ENCODE measurements at regions not wholly inside any gene's neighbourhood (a gene's known extent, or its start where the extent isn't known, plus 50 kb on each side); places are given as distances from the start of the nearest gene placed in this dataset.

GRCh38 chr2:120825370-120826259 lies 89.9 kb downstream of the GLI2 start:
- Histone ChIP-seq H2AK5ac (ENCODE audit: low read length, severe bottlenecking) (no peak overlapping the region), H3K23ac (ENCODE audit: low read length in 2 of 2) (no peak overlapping the region)
- WGBS: 33% methylated on average over 13 of the region's 13 CpGs

GRCh38 chr2:120826260-120826648 lies 90.6 kb downstream of the GLI2 start:
- H3K9ac ChIP-seq (ENCODE audit: low read length): no peak overlapping the region
- no peak for DNase-seq
- WGBS: 44% methylated on average over 10 of the region's 10 CpGs

More at GRCh38 chr2:120825370-120826259, 89.9 kb downstream of the GLI2 start:
- peak overlapping the region in 1 of 2 experiments; percentile 79 for H3K18ac ChIP-seq (ENCODE audit: low read depth in 1 of 2, low read length in 2 of 2)
- H3K36me3 ChIP-seq (ENCODE audit: control insufficient read depth in 1 of 2, insufficient read depth in 2 of 2, low read depth in 1 of 2, low read length in 2 of 2): peaks cover 0 to 14% of the 10 kb centered on the region in 2 experiments
- H3K4ac ChIP-seq (ENCODE audit: low read depth in 1 of 2, low read length in 2 of 2): no peak overlapping the region
- no peak overlapping the region for H3K9ac ChIP-seq (ENCODE audit: low read length)
- peaks cover 48% of the 10 kb centered on the region for H3K79me1 ChIP-seq (replicated peaks; ENCODE audit: low read length, poor library complexity, severe bottlenecking)
- peak overlapping the region; percentile 20 for H4K8ac ChIP-seq (ENCODE audit: low read length)
- no peak overlapping the region for H2BK120ac ChIP-seq (ENCODE audit: low read depth, low read length)
- H3K4me2 ChIP-seq (ENCODE audit: low read length, poor library complexity, severe bottlenecking): no peak overlapping the region
- no peak overlapping the region for H3K4me3 ChIP-seq (ENCODE audit: insufficient read depth in 1 of 2, low read depth in 1 of 2, low read length in 2 of 2)
- H2BK12ac ChIP-seq (ENCODE audit: low read length in 2 of 2): peak overlapping the region in 1 of 2 experiments; percentile 73
- H4K91ac ChIP-seq (ENCODE audit: low read length): peak overlapping the region; percentile 55
- H3K27ac ChIP-seq (ENCODE audit: low read length, poor library complexity, severe bottlenecking): no peak overlapping the region
- no peak overlapping the region for H2BK15ac ChIP-seq (ENCODE audit: low read depth, poor library complexity, severe bottlenecking)
- H3K9me3 ChIP-seq (ENCODE audit: control insufficient read depth, low read length): no peaks in the 10 kb centered on the region
- peak; percentile 94 for DNase-seq
- H3K27me3 ChIP-seq (ENCODE audit: control insufficient read depth in 1 of 2, insufficient read depth in 1 of 2, low read length in 2 of 2): no peaks in the 10 kb centered on the region
- peak overlapping the region in 1 of 2 experiments; percentile 46 for H3K14ac ChIP-seq (ENCODE audit: low read length in 2 of 2)
- no peak overlapping the region for H2AFZ ChIP-seq (ENCODE audit: low read depth, low read length)
- no peak overlapping the region for H2BK5ac ChIP-seq (ENCODE audit: low read depth, low read length, poor library complexity, severe bottlenecking)
- peaks cover 40% of the 10 kb centered on the region for H3K4me1 ChIP-seq (ENCODE audit: control insufficient read depth, insufficient read depth, low read depth, low read length)

GRCh38 chr2:120826716-120827410 lies 91.2 kb downstream of the GLI2 start:
- Histone ChIP-seq H3K9me3 (ENCODE audit: control insufficient read depth, low read length) (no peaks in the 10 kb centered on the region), H3K4ac (ENCODE audit: low read depth in 1 of 2, low read length in 2 of 2) (peak overlapping the region; percentile 5 to 35), H3K79me1 (replicated peaks; ENCODE audit: low read length, poor library complexity, severe bottlenecking) (peaks cover 51% of the 10 kb centered on the region), H3K14ac (ENCODE audit: low read length in 2 of 2) (no peak overlapping the region), H3K23ac (ENCODE audit: low read length in 2 of 2) (no peak overlapping the region), H3K4me3 (ENCODE audit: insufficient read depth in 1 of 2, low read depth in 1 of 2, low read length in 2 of 2) (no peak overlapping the region), H3K4me1 (ENCODE audit: control insufficient read depth, insufficient read depth, low read depth, low read length) (peaks cover 30% of the 10 kb centered on the region), H2AFZ (ENCODE audit: low read depth, low read length) (no peak overlapping the region), H3K18ac (ENCODE audit: low read depth in 1 of 2, low read length in 2 of 2) (peak overlapping the region in 1 of 2 experiments; percentile 80), H4K8ac (ENCODE audit: low read length) (no peak overlapping the region), H2BK120ac (ENCODE audit: low read depth, low read length) (no peak overlapping the region), H3K27ac (ENCODE audit: low read length, poor library complexity, severe bottlenecking) (no peak overlapping the region), H2AK5ac (ENCODE audit: low read length, severe bottlenecking) (peak overlapping the region; percentile 4), H2BK5ac (ENCODE audit: low read depth, low read length, poor library complexity, severe bottlenecking) (no peak overlapping the region), H3K36me3 (ENCODE audit: control insufficient read depth in 1 of 2, insufficient read depth in 2 of 2, low read depth in 1 of 2, low read length in 2 of 2) (peaks cover 0 to 14% of the 10 kb centered on the region in 2 experiments), H3K27me3 (ENCODE audit: control insufficient read depth in 1 of 2, insufficient read depth in 1 of 2, low read length in 2 of 2) (no peaks in the 10 kb centered on the region), H4K91ac (ENCODE audit: low read length) (peak overlapping the region; percentile 2), H3K9ac (ENCODE audit: low read length) (no peak overlapping the region), H3K4me2 (ENCODE audit: low read length, poor library complexity, severe bottlenecking) (no peak overlapping the region), H2BK12ac (ENCODE audit: low read length in 2 of 2) (peak overlapping the region in 1 of 2 experiments; percentile 55), H2BK15ac (ENCODE audit: low read depth, poor library complexity, severe bottlenecking) (no peak overlapping the region)
- DNase-seq: no peak
- WGBS: 97% methylated on average over 18 of the region's 18 CpGs

More at GRCh38 chr2:120826260-120826648, 90.6 kb downstream of the GLI2 start:
- Histone ChIP-seq H3K4me1 (ENCODE audit: control insufficient read depth, insufficient read depth, low read depth, low read length) (peaks cover 36% of the 10 kb centered on the region), H3K14ac (ENCODE audit: low read length in 2 of 2) (peak overlapping the region in 1 of 2 experiments; percentile 0), H2BK5ac (ENCODE audit: low read depth, low read length, poor library complexity, severe bottlenecking) (no peak overlapping the region), H2BK120ac (ENCODE audit: low read depth, low read length) (no peak overlapping the region), H3K4me2 (ENCODE audit: low read length, poor library complexity, severe bottlenecking) (no peak overlapping the region), H3K4ac (ENCODE audit: low read depth in 1 of 2, low read length in 2 of 2) (no peak overlapping the region), H2AFZ (ENCODE audit: low read depth, low read length) (no peak overlapping the region), H2BK15ac (ENCODE audit: low read depth, poor library complexity, severe bottlenecking) (no peak overlapping the region), H3K18ac (ENCODE audit: low read depth in 1 of 2, low read length in 2 of 2) (peak overlapping the region in 1 of 2 experiments; percentile 54), H3K36me3 (ENCODE audit: control insufficient read depth in 1 of 2, insufficient read depth in 2 of 2, low read depth in 1 of 2, low read length in 2 of 2) (peaks cover 0 to 14% of the 10 kb centered on the region in 2 experiments), H2AK5ac (ENCODE audit: low read length, severe bottlenecking) (no peak overlapping the region), H3K9me3 (ENCODE audit: control insufficient read depth, low read length) (no peaks in the 10 kb centered on the region), H4K8ac (ENCODE audit: low read length) (no peak overlapping the region), H2BK12ac (ENCODE audit: low read length in 2 of 2) (peak overlapping the region in 1 of 2 experiments; percentile 73), H3K4me3 (ENCODE audit: insufficient read depth in 1 of 2, low read depth in 1 of 2, low read length in 2 of 2) (no peak overlapping the region), H4K91ac (ENCODE audit: low read length) (no peak overlapping the region), H3K27me3 (ENCODE audit: control insufficient read depth in 1 of 2, insufficient read depth in 1 of 2, low read length in 2 of 2) (no peaks in the 10 kb centered on the region), H3K23ac (ENCODE audit: low read length in 2 of 2) (no peak overlapping the region), H3K27ac (ENCODE audit: low read length, poor library complexity, severe bottlenecking) (peak overlapping the region; percentile 7), H3K79me1 (replicated peaks; ENCODE audit: low read length, poor library complexity, severe bottlenecking) (peaks cover 51% of the 10 kb centered on the region)

- H3K14ac ChIP-seq (ENCODE audit: low read length in 2 of 2): no peak overlapping the region
- no peak overlapping the region for H3K4me2 ChIP-seq (ENCODE audit: low read length, poor library complexity, severe bottlenecking)
- H2AK5ac ChIP-seq (ENCODE audit: low read length, severe bottlenecking): no peak overlapping the region
- H2BK12ac ChIP-seq (ENCODE audit: low read length in 2 of 2): no peak overlapping the region
- DNase-seq: no peak
- H2BK120ac ChIP-seq (ENCODE audit: low read depth, low read length): no peak overlapping the region
- no peaks in the 10 kb centered on the region for H3K27me3 ChIP-seq (ENCODE audit: control insufficient read depth in 1 of 2, insufficient read depth in 1 of 2, low read length in 2 of 2)
- H4K8ac ChIP-seq (ENCODE audit: low read length): no peak overlapping the region
- no peak overlapping the region for H3K18ac ChIP-seq (ENCODE audit: low read depth in 1 of 2, low read length in 2 of 2)
- H2BK5ac ChIP-seq (ENCODE audit: low read depth, low read length, poor library complexity, severe bottlenecking): no peak overlapping the region
- H3K23ac ChIP-seq (ENCODE audit: low read length in 2 of 2): no peak overlapping the region
- no peak overlapping the region for H4K91ac ChIP-seq (ENCODE audit: low read length)
- no peak overlapping the region for H2BK15ac ChIP-seq (ENCODE audit: low read depth, poor library complexity, severe bottlenecking)
- H3K27ac ChIP-seq (ENCODE audit: low read length, poor library complexity, severe bottlenecking): no peak overlapping the region
- WGBS: 95% methylated on average over 9 of the region's 10 CpGs
- no peak overlapping the region for H2AFZ ChIP-seq (ENCODE audit: low read depth, low read length)
- no peak overlapping the region for H3K9ac ChIP-seq (ENCODE audit: low read length)
- H3K4me1 ChIP-seq (ENCODE audit: control insufficient read depth, insufficient read depth, low read depth, low read length): peaks cover 34% of the 10 kb centered on the region
- no peak overlapping the region for H3K4ac ChIP-seq (ENCODE audit: low read depth in 1 of 2, low read length in 2 of 2)
- peaks cover 0 to 24% of the 10 kb centered on the region in 2 experiments for H3K36me3 ChIP-seq (ENCODE audit: control insufficient read depth in 1 of 2, insufficient read depth in 2 of 2, low read depth in 1 of 2, low read length in 2 of 2)
- H3K4me3 ChIP-seq (ENCODE audit: insufficient read depth in 1 of 2, low read depth in 1 of 2, low read length in 2 of 2): no peak overlapping the region
- peaks cover 57% of the 10 kb centered on the region for H3K79me1 ChIP-seq (replicated peaks; ENCODE audit: low read length, poor library complexity, severe bottlenecking)
- H3K9me3 ChIP-seq (ENCODE audit: control insufficient read depth, low read length): no peaks in the 10 kb centered on the region
Observed at GRCh38 chr2:120828066-120828465, 92.4 kb downstream of the GLI2 start.

All from mesenchymal stem cell (in vitro differentiated cells and primary cell).